A549 (cell line): ENCODE measurements at regions not wholly inside any gene's neighbourhood (a gene's known extent, or its start where the extent isn't known, plus 50 kb on each side); places are given as distances from the start of the nearest gene placed in this dataset.
A peak's percentile ranks its signal among the peaks of the same experiment; 100 is the strongest.

Experiments used
- ATAC-seq, 2 experiments: fragments of 200-7000 bp in 1 of 2; fragments of >200 bp in 1 of 2; cut with Nextera tagmentation in 1 of 2; cut with Tn5 transposase in 1 of 2; 3 replicates each; pipeline versions ENCODE4 v1.8.0 to v1.9.1; 2018 to 2020; ENCODE audit warnings: mild to moderate bottlenecking in 1 of 2, moderate library complexity in 1 of 2
- CTCF ChIA-PET: fragments of 300-600 bp; sonication (Branson Sonifier 250); formaldehyde crosslinking; extraction: SDS; loops from one replicate; lab custom pipeline; 2021; ENCODE audit warnings: antibody characterized with exemption, inconsistent platforms; lab: Yijun Ruan, JAX
- POLR2A ChIA-PET: fragments of 350-600 bp; formaldehyde crosslinking; extraction: SDS; loops from one replicate; lab custom pipeline; 2021; ENCODE audit warnings: antibody characterized with exemption, inconsistent platforms; lab: Yijun Ruan, JAX
- DNase-seq, 2 experiments: peaks; one replicate each; pipeline versions ENCODE4 v3.0.0 to v3.0.0-alpha.2; 2011 to 2016; ENCODE audit warnings: low read depth in 1 of 2, low spot score in 1 of 2
- FAIRE-seq: peaks from 2 replicates; lab custom pipeline; 2011; peaks lifted over from hg19 to GRCh38; lab: Jason Lieb, UNC
- H3K27ac ChIP-seq, 2 experiments: fragments of >200 bp; sonication (Bioruptor Twin); formaldehyde crosslinking; 3 replicates each; pipeline ENCODE4 v1.5.1; 2016 to 2017
- H3K4me1 ChIP-seq: fragments of >200 bp; sonication (Bioruptor Twin); formaldehyde crosslinking; 3 replicates; pipeline ENCODE4 v1.6.1; 2016
- H3K4me2 ChIP-seq: fragments of >200 bp; sonication (Bioruptor Twin); formaldehyde crosslinking; 3 replicates; pipeline ENCODE4 v1.6.1; 2016
- H3K4me3 ChIP-seq: fragments of >200 bp; sonication (Bioruptor Twin); formaldehyde crosslinking; 3 replicates; pipeline ENCODE4 v1.5.1; 2016
- H3K9me3 ChIP-seq: fragments of >200 bp; sonication (Bioruptor Twin); formaldehyde crosslinking; 3 replicates; pipeline ENCODE4 v1.6.1; 2016
- BHLHE40 ChIP-seq: IDR thresholded peaks from 2 replicates; pipeline ENCODE4 v1.6.1; 2012; ENCODE audit warnings: low read depth, low read length, inconsistent platforms
- CBX2 ChIP-seq: fragments of 200-600 bp; sonication (generic); IDR thresholded peaks from 2 replicates; pipeline ENCODE4 v1.6.1; 2016; ENCODE audit warnings: low read depth, mild to moderate bottlenecking, borderline replicate concordance
- CEBPB ChIP-seq, 2 experiments: fragments of >200 bp in 1 of 2; sonication (Bioruptor Twin) in 1 of 2; formaldehyde crosslinking in 1 of 2; IDR thresholded peaks; 2 replicates each; pipeline ENCODE4 v1.6.1; 2012 to 2016
- CHD4 ChIP-seq: fragments of 200-600 bp; sonication (generic); IDR thresholded peaks from 2 replicates; pipeline ENCODE4 v1.6.1; 2016; ENCODE audit warnings: antibody characterized with exemption, mild to moderate bottlenecking, borderline replicate concordance
- CTCF ChIP-seq: fragments of >200 bp; sonication (Bioruptor Twin); formaldehyde crosslinking; IDR thresholded peaks from 3 replicates; pipeline ENCODE4 v1.5.1; 2016
- EHMT2 ChIP-seq: fragments of 200-600 bp; sonication (generic); IDR thresholded peaks from 2 replicates; pipeline ENCODE4 v1.6.1; 2016; ENCODE audit warnings: antibody characterized with exemption, low read depth, mild to moderate bottlenecking, moderate library complexity
- EP300 ChIP-seq, 2 experiments: fragments of >200 bp; sonication (Bioruptor Twin); formaldehyde crosslinking; IDR thresholded peaks; 2 replicates in 1 of 2; 3 replicates in 1 of 2; pipeline ENCODE4 v1.6.1; 2016 to 2017
- FOXS1 ChIP-seq: fragments of 250-450 bp; sonication (Bioruptor Pico); IDR thresholded peaks from 2 replicates; pipeline ENCODE4 v1.5.0; 2020; ENCODE audit warnings: mild to moderate bottlenecking, moderate library complexity
- GATA3 ChIP-seq: IDR thresholded peaks from 2 replicates; pipeline ENCODE4 v1.6.1; 2012; ENCODE audit warnings: borderline replicate concordance
- HDAC2 ChIP-seq: fragments of 200-600 bp; sonication (generic); IDR thresholded peaks from 2 replicates; pipeline ENCODE4 v1.6.1; 2016
- HEYL ChIP-seq: fragments of 250-450 bp; sonication (Bioruptor Pico); IDR thresholded peaks from 2 replicates; pipeline ENCODE4 v1.8.0; 2021; ENCODE audit warnings: mild to moderate bottlenecking, moderate library complexity
- HOXA7 ChIP-seq: fragments of 250-450 bp; sonication (Bioruptor Pico); IDR thresholded peaks from 2 replicates; pipeline ENCODE4 v1.5.0; 2020; ENCODE audit warnings: mild to moderate bottlenecking, moderate library complexity
- KDM1A ChIP-seq: fragments of 200-600 bp; sonication (generic); IDR thresholded peaks from 2 replicates; pipeline ENCODE4 v1.6.1; 2016; ENCODE audit warnings: low read depth, mild to moderate bottlenecking
- MAFK ChIP-seq: fragments of 450-650 bp; IDR thresholded peaks from 2 replicates; pipeline ENCODE4 v1.6.1; 2014; ENCODE audit not compliant: partially characterized antibody
- NFE2L2 ChIP-seq: fragments of 150-350 bp; conservative IDR thresholded peaks from 2 replicates; pipeline ENCODE4 v1.6.1; 2014; ENCODE audit warnings: low read length
- NR3C1 ChIP-seq: fragments of >200 bp; sonication (Bioruptor Twin); formaldehyde crosslinking; IDR thresholded peaks from 3 replicates; pipeline ENCODE4 v1.6.1; 2017
- PHF8 ChIP-seq: fragments of 200-600 bp; sonication (generic); IDR thresholded peaks from 2 replicates; pipeline ENCODE4 v1.6.1; 2016; ENCODE audit warnings: low read depth, mild to moderate bottlenecking, antibody characterized with exemption, moderate library complexity, borderline replicate concordance
- POLR2AphosphoS2 ChIP-seq: conservative IDR thresholded peaks from 2 replicates; pipeline ENCODE4 v1.6.1; 2012; ENCODE audit warnings: low read length, improper control_type of control experiment, inconsistent platforms
- RFX5 ChIP-seq: fragments of 450-650 bp; IDR thresholded peaks from 2 replicates; pipeline ENCODE4 v1.7.1; 2014; ENCODE audit warnings: antibody characterized with exemption, mild to moderate bottlenecking, moderate library complexity
- SREBF2 ChIP-seq: fragments of 450-650 bp; IDR thresholded peaks from 2 replicates; pipeline ENCODE4 v1.6.1; 2014; ENCODE audit warnings: mild to moderate bottlenecking, moderate library complexity
- ZFP36 ChIP-seq: fragments of 450-650 bp; IDR thresholded peaks from 2 replicates; pipeline ENCODE4 v1.6.1; 2014; ENCODE audit warnings: borderline replicate concordance; ENCODE audit not compliant: partially characterized antibody
- ZNF302 ChIP-seq: fragments of 250-450 bp; sonication (Bioruptor Pico); IDR thresholded peaks from 2 replicates; pipeline ENCODE4 v1.9.0; 2021; ENCODE audit warnings: inconsistent platforms, mild to moderate bottlenecking, moderate library complexity
- WGBS: methylation state at CpG from one replicate; pipeline ENCODE4 v1.1.6; 2017; ENCODE audit errors: missing lambda C conversion rate; 5-methylcytosine and 5-hydroxymethylcytosine counted together
- TF ChIP-seq, protein P1 (sequence below): fragments of >200 bp; sonication (Bioruptor Twin); formaldehyde crosslinking; IDR thresholded peaks from 3 replicates; pipeline ENCODE4 v1.6.1; 2016
- TF ChIP-seq, protein P2 (sequence below): IDR thresholded peaks from 2 replicates; pipeline ENCODE4 v1.6.1; 2012
- TF ChIP-seq, protein P3 (sequence below): fragments of 250-450 bp; sonication (Bioruptor Pico); IDR thresholded peaks from 2 replicates; pipeline ENCODE4 v1.5.0; 2021; ENCODE audit warnings: mild to moderate bottlenecking, moderate library complexity, borderline replicate concordance
- TF ChIP-seq, protein P4 (sequence below): IDR thresholded peaks from 2 replicates; pipeline ENCODE4 v1.6.1; 2012; ENCODE audit warnings: low read depth, borderline replicate concordance

GRCh38 chr14:26794731-26795130 is 196.9 kb upstream of the NOVA1 start:
- WGBS: 80% methylated on average over 2 of the region's 2 CpGs

GRCh38 chr14:26808407-26808806 is 210.6 kb upstream of the NOVA1 start:
- Histone ChIP-seq H3K4me3 (no peak overlapping the region), H3K9me3 (0 out of 3 replicates have a peak, but pooled peaks cover 5% of the 10 kb centered on the region), H3K4me2 (peak overlapping the region; percentile 32; the same call in 2 of the 3 replicates), H3K27ac (peak overlapping the region in 1 of 2 experiments; percentile 25; a peak in 2 of 6 replicates), H3K4me1 (peaks cover 23% of the 10 kb centered on the region)
- FAIRE-seq (peak; percentile 74), ATAC-seq (no peak), DNase-seq (peak in 1 of 2 experiments; percentile 13)
- ChIA-PET CTCF (interaction anchor here (0.7 kb wide), 1 partner anchor 19 kb away, joined by 3 read pairs; no protein-coding TSS in a partner anchor), POLR2A (no interaction called here)
- TF ChIP-seq CEBPB (IDR thresholded peaks at IDR 0.05) (peak; percentile 54 to 60; a peak in 2 of 4 replicates), MAFK (no peak), GATA3 (peak; percentile 54; the same call in 1 of the 2 replicates)
- WGBS: 17% methylated on average over 1 of the region's 1 CpG

More at GRCh38 chr14:26794731-26795130, 196.9 kb upstream of the NOVA1 start:
- no peak for FAIRE-seq
- Histone ChIP-seq H3K9me3 (no peaks in the 10 kb centered on the region), H3K4me2 (no peak overlapping the region), H3K27ac (no peak overlapping the region), H3K4me3 (no peak overlapping the region), H3K4me1 (no peaks in the 10 kb centered on the region)
- ATAC-seq: no peak
- POLR2A ChIA-PET: no interaction called here
- no peak for DNase-seq
- TF ChIP-seq NR3C1 (no peak), KDM1A (no peak), EHMT2 (no peak), CBX2 (no peak), CHD4 (no peak), SREBF2 (no peak), RFX5 (no peak), MAFK (no peak), HOXA7 (CRISPR knock-in tag) (no peak), HEYL (CRISPR knock-in tag) (no peak), CTCF (no peak), HDAC2 (no peak)
- TF ChIP-seq, protein P1, sequence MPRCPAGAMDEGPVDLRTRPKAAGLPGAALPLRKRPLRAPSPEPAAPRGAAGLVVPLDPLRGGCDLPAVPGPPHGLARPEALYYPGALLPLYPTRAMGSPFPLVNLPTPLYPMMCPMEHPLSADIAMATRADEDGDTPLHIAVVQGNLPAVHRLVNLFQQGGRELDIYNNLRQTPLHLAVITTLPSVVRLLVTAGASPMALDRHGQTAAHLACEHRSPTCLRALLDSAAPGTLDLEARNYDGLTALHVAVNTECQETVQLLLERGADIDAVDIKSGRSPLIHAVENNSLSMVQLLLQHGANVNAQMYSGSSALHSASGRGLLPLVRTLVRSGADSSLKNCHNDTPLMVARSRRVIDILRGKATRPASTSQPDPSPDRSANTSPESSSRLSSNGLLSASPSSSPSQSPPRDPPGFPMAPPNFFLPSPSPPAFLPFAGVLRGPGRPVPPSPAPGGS: no peak
- TF ChIP-seq, protein P2, sequence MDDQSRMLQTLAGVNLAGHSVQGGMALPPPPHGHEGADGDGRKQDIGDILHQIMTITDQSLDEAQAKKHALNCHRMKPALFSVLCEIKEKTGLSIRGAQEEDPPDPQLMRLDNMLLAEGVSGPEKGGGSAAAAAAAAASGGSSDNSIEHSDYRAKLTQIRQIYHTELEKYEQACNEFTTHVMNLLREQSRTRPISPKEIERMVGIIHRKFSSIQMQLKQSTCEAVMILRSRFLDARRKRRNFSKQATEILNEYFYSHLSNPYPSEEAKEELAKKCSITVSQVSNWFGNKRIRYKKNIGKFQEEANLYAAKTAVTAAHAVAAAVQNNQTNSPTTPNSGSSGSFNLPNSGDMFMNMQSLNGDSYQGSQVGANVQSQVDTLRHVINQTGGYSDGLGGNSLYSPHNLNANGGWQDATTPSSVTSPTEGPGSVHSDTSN: no peak
- CTCF ChIA-PET: interaction anchor here (0.8 kb wide), 1 partner anchor 100 kb away, joined by 3 read pairs; no protein-coding TSS in a partner anchor

DNA sequence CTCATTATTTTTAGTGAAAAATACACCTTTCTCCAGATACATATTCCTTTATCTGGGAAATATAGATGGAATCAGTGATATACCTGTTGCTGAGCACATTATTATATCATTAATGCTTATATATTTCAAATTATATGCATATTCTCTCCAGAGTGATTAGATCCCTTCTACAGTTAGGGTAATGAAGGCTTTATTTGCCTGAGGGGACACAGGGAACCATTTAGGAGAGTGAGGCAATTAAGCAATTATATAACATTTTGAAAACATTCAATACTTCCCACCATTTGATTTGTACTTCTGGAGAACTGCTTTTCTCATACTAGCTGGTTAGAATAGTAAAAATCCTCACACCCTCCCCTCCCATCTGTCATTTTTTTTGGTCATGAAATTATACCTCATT is 212.8 kb upstream of the NOVA1 start:
- POLR2A ChIA-PET: no interaction called here
- no peak for DNase-seq
- Histone ChIP-seq H3K4me2 (no peak overlapping the region), H3K4me3 (no peak overlapping the region), H3K4me1 (peaks cover 23% of the 10 kb centered on the region), H3K27ac (no peak overlapping the region), H3K9me3 (no peaks in the 10 kb centered on the region)
- no peak for FAIRE-seq
- no peak for ATAC-seq
- CTCF ChIA-PET: no interaction called here
- TF ChIP-seq, protein P2: no peak
- TF ChIP-seq FOXS1: no peak
- no peak for TF ChIP-seq HDAC2
- no peak for TF ChIP-seq ZNF302
- TF ChIP-seq NFE2L2: no peak
- TF ChIP-seq BHLHE40: no peak
- TF ChIP-seq, protein P3, sequence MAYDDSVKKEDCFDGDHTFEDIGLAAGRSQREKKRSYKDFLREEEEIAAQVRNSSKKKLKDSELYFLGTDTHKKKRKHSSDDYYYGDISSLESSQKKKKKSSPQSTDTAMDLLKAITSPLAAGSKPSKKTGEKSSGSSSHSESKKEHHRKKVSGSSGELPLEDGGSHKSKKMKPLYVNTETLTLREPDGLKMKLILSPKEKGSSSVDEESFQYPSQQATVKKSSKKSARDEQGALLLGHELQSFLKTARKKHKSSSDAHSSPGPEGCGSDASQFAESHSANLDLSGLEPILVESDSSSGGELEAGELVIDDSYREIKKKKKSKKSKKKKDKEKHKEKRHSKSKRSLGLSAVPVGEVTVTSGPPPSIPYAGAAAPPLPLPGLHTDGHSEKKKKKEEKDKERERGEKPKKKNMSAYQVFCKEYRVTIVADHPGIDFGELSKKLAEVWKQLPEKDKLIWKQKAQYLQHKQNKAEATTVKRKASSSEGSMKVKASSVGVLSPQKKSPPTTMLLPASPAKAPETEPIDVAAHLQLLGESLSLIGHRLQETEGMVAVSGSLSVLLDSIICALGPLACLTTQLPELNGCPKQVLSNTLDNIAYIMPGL (CRISPR knock-in tag): no peak
- TF ChIP-seq POLR2AphosphoS2: no peak
- no peak for TF ChIP-seq PHF8
- TF ChIP-seq NR3C1: no peak
- TF ChIP-seq ZFP36: no peak
- TF ChIP-seq, protein P4, sequence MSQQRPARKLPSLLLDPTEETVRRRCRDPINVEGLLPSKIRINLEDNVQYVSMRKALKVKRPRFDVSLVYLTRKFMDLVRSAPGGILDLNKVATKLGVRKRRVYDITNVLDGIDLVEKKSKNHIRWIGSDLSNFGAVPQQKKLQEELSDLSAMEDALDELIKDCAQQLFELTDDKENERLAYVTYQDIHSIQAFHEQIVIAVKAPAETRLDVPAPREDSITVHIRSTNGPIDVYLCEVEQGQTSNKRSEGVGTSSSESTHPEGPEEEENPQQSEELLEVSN: no peak
- no peak for TF ChIP-seq EP300 (IDR thresholded peaks at IDR 0.05)
